EL (cell line): ENCODE measurements at regions not wholly inside any gene's neighbourhood (a gene's known extent, or its start where the extent isn't known, plus 50 kb on each side); places are given as distances from the start of the nearest gene placed in this dataset.
"Not testable (repeated sequence)": the region's sequence is repeated elsewhere in the genome, so short reads cannot be mapped to it uniquely, and the experiment has no call there.

Experiments
- DNase-seq: peaks from one replicate; pipeline ENCODE4 v3.0.0-alpha.2; 2016

DNA sequence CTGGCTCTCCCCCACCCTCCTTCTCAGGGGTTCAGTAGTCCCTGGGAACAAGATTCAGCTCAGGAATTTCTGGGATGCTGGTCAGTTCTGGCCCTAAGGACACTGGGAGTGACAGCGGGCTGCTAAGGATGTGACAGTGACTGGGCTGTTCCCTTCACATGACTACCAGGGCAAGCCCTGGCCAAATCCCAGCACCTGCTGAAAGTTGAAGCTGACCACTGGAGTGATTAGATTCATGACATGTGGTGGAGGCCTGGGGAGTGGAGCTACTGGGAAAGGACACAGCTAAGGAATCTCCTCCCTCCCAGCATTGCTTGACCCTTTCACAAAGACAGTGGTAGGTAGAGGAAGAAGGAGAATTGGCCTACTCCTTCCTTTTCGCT is 204.9 kb downstream of the DAD1 start:
- DNase-seq, result no peak

- DNase-seq, result no peak
These were observed 205.4 kb downstream of the DAD1 start for GRCh38 chr14:22383515-22384166.

GRCh38 chr14:22382955-22383354 is 206.1 kb downstream of the DAD1 start:
- DNase-seq, result no peak

- no peak for DNase-seq
These were observed 206.6 kb downstream of the DAD1 start for GRCh38 chr14:22382395-22382794.

DNA sequence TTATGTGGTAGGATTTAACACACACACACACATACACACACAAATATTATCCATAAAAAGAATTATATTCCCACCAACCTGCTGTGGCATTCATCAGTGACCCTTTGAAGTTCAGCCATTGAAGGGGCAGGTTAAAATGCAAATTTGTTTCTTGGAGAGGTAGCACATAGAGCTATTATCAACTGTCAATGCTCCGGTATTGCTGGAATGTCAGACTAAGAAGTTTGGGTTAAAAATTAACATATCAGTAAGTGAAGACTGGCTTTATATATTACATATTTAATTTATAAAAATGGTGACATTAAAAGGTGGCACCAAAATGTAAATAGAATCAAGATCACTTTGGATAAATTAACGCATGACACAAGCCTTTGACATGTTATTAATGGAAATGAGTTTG is 207.3 kb downstream of the DAD1 start:
- DNase-seq, result no peak

DNA sequence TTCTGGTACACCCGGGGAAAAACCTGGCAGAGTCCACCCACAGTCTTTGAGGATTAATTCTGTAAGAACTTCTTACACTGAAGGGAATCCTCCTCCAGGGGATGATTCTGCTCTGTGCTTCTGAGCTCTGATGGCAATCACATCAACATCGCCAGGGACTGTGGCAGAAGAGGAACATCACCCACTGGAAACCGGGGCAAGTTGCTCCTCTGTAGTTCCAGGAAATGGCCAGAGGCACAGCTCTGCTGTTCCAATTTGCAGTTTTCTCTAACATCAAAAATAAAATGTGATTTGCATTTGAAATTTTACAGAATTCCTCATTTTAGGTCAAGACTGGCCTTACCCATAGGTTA is 207.6 kb downstream of the DAD1 start:
- DNase-seq, result no peak

GRCh38 chr14:22380571-22381407 is 208.2 kb downstream of the DAD1 start:
- peak; percentile 19 for DNase-seq

- DNase-seq, result peak; percentile 13
These were observed 209.3 kb downstream of the DAD1 start for GRCh38 chr14:22379727-22380126.

GRCh38 chr14:22378181-22378580 is 210.8 kb downstream of the DAD1 start:
- DNase-seq, result no peak

GRCh38 chr14:22375321-22375930 is 213.6 kb downstream of the DAD1 start:
- peak; percentile 27 for DNase-seq

GRCh38 chr14:22370084-22370847 is 218.8 kb downstream of the DAD1 start:
- peak; percentile 12 for DNase-seq

DNA sequence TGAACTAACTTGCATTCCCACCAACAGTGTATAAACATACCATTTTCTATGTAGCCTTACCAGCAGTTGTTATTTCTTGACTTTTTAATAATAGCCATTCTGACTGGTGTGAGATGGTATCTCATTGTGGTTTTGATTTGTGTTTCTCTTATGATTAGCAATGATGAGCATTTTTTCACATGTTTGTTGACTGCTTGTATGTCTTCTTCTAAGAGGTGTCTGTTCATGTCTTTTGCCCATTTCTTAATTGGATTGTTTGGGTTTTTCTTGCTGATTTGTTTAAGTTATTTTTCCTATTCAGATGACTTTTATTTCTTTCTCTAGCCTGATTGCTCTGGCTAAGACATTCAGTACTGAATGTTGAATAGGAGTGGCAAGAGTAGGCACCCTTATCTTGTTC is 230.3 kb downstream of the DAD1 start:
- no peak for DNase-seq

GRCh38 chr14:22349281-22349680 is 239.7 kb downstream of the DAD1 start:
- DNase-seq, result not testable (repeated sequence)

DNA sequence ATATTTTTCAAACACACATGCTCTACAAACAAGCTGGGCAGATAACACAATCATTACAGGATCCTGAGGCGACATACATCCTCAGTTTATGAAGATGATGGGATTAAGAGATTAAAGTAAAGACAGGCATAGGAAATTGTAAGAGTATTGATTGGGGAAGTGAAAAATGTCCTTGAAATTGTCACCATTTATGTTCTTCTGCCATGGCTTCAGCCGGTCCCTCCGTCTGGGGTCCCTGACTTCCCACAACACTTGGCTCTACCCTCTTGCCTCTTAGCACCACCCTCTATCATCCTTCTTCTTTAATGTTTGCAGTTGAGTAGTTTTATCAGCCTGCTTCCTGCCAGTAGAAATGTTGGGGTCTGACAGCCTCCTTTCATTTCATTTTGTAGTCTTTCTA is 244.4 kb downstream of the DAD1 start:
- no peak for DNase-seq

DNA sequence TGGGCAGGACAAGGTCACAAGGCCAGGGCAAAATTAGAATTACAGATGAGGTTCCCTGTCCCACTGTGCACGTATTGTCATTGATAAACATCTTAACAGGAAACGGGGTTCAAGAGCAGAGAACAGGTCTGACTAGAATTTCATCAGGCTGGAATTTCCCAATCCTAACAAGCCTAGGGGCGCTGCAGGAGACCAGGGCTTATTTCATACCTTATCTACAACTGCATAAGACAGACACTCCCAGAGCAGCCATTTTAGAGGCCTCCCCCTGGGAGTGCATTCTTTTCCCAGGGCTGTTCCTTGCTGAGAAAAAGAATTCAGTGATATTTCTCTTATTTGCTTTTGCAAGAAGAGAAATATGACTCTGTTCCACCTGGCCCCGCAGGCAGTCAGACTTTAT is 244.8 kb downstream of the DAD1 start:
- not testable (repeated sequence) for DNase-seq

- no peak for DNase-seq
These were observed 248.0 kb downstream of the DAD1 start for GRCh38 chr14:22341049-22341448.

DNA sequence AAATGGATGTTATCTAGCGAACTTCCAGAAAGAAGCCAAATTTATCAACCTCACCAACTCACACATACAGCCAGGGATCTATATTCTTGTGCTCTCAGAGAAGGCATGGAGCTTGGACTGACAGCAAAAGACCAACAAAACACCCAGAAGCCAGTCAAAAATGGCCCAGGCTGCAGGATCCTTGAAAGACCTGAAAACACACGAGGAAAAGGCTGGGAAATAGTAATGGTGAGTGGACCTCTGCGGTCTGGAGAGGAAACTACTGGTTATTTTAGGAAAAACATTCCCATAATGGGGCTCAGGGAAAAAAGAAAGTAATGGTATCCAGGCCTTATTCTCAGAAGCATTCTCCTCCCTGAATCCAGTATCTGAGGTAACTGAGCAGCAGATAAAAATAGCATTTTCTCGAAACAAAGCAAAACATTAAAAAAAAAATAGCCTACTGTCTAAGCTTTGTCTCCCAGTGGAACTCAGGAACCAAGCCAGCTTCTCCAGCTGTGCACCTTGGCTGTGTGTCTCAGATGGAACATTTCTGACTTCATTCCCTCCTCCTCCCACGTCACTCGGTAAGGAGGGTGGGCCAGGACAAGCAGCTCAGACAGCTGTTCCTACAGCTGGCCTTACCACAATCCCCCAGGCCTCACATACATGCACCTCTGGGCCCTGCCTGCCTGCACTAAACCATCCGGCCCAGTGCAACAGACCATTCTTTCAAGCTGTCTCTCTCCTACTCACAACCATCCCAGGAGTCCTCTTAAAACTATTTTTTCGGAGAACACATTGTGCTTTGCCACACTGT is 249.9 kb downstream of the DAD1 start:
- DNase-seq, result no peak

DNA sequence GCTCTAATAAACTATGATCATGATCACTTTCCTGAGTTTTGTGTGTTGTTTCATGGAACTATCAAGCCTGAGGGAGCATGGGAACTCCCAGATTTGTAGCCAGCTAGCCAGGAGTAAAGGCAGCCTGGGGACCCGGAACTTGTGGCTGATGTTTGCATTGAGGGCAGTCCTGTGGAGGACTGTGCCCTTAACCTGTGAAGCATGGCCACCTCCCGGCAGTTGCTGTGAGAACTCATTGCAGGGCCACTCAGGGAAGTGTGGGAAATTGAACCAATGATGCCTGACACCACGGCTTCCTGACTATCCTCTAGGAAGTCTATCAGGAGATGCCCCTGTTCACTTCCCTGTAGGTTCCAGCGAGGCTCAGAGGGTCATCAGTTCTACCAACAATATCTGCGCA is 250.6 kb downstream of the DAD1 start:
- DNase-seq, result no peak

DNA sequence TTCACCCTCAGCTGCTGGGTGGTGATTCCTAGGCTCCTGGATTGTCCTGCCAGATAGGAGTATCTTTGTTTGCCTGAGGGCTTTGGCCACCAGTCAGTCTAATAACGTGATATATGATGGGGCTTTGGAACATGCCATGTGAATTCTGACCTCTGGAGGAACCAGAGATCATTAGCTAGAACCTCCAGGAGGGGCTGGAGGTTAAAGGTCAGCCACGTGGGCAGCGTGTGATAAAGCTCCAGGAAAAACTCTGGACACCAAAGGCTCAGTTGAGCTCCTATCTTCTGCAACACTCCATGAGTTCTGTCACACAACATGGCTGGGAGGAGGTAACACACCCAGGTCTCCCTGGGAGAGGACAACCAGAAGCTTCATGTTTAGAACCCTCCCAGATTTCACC is 251.1 kb downstream of the DAD1 start:
- no peak for DNase-seq

DNA sequence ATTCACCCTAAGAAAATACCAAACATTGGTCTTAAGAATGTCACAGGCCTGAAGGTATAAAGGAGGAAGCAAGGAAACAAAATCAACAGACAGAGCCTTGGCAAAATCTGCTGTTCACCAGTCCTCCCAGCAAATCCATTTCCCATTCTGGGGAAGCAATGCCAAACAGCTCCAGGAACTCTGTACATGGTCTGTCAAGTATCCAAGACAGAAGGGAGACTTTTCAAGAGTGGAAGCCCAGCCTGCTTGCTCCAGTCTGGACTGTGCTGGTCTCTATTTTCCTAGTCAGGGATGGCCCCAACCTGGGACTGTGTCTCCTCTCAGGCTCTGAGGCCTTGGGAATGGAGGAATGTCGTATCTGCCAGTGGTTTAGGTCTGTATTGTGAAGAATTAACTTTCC is 251.5 kb downstream of the DAD1 start:
- DNase-seq, result no peak

DNA sequence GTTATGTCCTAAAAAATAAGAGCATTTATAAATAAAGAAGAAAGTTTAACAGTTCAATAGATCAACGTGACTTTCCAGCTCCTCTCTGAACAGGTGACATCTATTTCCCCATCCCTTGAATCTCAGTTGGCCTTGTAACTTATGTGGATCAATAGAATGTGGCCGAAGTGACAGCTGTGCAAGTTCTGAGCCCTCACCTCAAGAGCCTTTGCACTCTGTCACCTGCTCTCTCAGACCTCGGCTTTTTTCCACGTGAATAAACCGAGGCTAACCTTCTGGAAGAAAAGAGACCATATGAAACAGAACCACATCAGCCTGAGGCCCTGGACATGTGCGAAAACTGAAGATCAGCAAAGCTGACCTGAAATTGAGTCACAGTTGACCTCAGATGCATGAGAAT is 253.0 kb downstream of the DAD1 start:
- DNase-seq, result no peak

DNA sequence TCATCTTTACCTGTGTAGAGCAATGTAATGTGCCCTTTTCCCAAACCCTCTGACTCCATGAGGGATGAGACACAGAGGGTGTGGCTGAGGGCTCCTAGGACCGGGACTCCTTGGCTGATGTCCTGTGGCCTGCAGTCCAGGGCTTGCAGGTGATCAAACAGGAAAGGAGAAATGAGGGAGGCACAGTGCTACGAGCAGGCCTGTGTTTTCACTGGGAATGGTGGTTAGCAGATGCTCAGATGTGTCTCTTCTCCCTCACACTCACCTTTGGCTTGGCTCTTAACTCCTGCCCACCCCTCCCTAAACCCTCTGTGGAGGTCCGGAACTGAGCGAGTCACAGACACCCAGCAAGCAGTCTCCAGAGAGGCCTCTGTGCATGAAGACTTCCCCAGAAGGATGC is 254.4 kb downstream of the DAD1 start:
- DNase-seq, result no peak

DNA sequence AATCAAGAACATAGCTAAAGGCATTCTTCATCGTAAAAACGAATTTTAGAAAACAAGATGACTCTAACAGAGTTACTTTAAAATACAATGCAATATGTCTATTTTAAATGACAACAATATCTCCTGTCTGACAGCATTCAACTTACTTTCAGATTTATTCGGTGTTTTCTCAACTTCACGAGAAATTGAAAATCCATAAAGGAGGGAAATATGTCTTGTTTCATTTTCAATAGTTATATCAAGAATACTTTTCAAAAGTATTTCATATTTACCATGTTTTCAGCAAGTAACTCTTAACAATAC is 254.8 kb downstream of the DAD1 start:
- DNase-seq, result no peak
